HEK293 (cell line): ENCODE measurements at regions not wholly inside any gene's neighbourhood (a gene's known extent, or its start where the extent isn't known, plus 50 kb on each side); places are given as distances from the start of the nearest gene placed in this dataset.

Experiments
- OSR2 ChIP-seq: fragments of 450-650 bp; formaldehyde crosslinking; IDR thresholded peaks from 2 replicates; pipeline ENCODE4 v1.5.1; 2016; ENCODE audit warnings: missing biosample characterization, missing genetic modification characterization
- PRDM10 ChIP-seq: fragments of 450-650 bp; formaldehyde crosslinking; IDR thresholded peaks from 2 replicates; pipeline ENCODE4 v1.5.1; 2016; ENCODE audit warnings: missing biosample characterization, missing genetic modification characterization
- TCF7L2 ChIP-seq: IDR thresholded peaks from 2 replicates; pipeline ENCODE4 v1.6.1; 2011; ENCODE audit warnings: low read depth, mild to moderate bottlenecking, inconsistent platforms, low read length, moderate library complexity, borderline replicate concordance
- TF ChIP-seq, protein P1 (sequence below): fragments of 450-650 bp; formaldehyde crosslinking; IDR thresholded peaks from 2 replicates; pipeline ENCODE4 v1.5.1; 2016; ENCODE audit warnings: missing biosample characterization, missing genetic modification characterization
- TF ChIP-seq, protein P2 (sequence below): fragments of 450-650 bp; IDR thresholded peaks from 2 replicates; pipeline ENCODE4 v1.5.1; 2018; ENCODE audit warnings: missing biosample characterization, mild to moderate bottlenecking, missing genetic modification characterization
- TF ChIP-seq, protein P3 (sequence below): fragments of 450-650 bp; formaldehyde crosslinking; IDR thresholded peaks from 2 replicates; pipeline ENCODE4 v1.5.1; 2016; ENCODE audit warnings: missing biosample characterization, missing genetic modification characterization

DNA sequence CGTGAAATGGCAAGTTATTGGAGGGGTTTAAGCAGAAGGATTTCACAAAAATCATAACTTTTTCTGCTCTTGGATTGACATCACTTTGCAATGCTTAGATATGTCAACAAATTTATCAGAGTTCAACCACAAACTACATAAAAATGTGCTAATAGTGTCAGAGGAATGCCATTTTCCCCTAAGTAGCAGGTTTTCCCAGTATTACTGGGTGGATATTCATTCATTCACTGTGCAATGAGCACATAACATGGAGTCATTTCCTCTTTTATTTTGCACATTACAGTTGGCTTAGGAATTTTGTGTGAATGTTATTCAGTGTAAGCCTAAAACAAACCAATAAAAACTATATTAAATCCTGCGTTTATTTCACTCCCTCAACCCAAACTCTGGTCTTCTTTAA, 537.3 kb upstream of the MCTP2 start:
- TF ChIP-seq TCF7L2: no peak
- TF ChIP-seq, protein P1, sequence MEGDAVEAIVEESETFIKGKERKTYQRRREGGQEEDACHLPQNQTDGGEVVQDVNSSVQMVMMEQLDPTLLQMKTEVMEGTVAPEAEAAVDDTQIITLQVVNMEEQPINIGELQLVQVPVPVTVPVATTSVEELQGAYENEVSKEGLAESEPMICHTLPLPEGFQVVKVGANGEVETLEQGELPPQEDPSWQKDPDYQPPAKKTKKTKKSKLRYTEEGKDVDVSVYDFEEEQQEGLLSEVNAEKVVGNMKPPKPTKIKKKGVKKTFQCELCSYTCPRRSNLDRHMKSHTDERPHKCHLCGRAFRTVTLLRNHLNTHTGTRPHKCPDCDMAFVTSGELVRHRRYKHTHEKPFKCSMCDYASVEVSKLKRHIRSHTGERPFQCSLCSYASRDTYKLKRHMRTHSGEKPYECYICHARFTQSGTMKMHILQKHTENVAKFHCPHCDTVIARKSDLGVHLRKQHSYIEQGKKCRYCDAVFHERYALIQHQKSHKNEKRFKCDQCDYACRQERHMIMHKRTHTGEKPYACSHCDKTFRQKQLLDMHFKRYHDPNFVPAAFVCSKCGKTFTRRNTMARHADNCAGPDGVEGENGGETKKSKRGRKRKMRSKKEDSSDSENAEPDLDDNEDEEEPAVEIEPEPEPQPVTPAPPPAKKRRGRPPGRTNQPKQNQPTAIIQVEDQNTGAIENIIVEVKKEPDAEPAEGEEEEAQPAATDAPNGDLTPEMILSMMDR (tag by site-specific recombination): no peak
- TF ChIP-seq, protein P2, sequence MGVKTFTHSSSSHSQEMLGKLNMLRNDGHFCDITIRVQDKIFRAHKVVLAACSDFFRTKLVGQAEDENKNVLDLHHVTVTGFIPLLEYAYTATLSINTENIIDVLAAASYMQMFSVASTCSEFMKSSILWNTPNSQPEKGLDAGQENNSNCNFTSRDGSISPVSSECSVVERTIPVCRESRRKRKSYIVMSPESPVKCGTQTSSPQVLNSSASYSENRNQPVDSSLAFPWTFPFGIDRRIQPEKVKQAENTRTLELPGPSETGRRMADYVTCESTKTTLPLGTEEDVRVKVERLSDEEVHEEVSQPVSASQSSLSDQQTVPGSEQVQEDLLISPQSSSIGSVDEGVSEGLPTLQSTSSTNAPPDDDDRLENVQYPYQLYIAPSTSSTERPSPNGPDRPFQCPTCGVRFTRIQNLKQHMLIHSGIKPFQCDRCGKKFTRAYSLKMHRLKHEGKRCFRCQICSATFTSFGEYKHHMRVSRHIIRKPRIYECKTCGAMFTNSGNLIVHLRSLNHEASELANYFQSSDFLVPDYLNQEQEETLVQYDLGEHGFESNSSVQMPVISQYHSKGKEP (tag by site-specific recombination): no peak
- TF ChIP-seq, protein P3, sequence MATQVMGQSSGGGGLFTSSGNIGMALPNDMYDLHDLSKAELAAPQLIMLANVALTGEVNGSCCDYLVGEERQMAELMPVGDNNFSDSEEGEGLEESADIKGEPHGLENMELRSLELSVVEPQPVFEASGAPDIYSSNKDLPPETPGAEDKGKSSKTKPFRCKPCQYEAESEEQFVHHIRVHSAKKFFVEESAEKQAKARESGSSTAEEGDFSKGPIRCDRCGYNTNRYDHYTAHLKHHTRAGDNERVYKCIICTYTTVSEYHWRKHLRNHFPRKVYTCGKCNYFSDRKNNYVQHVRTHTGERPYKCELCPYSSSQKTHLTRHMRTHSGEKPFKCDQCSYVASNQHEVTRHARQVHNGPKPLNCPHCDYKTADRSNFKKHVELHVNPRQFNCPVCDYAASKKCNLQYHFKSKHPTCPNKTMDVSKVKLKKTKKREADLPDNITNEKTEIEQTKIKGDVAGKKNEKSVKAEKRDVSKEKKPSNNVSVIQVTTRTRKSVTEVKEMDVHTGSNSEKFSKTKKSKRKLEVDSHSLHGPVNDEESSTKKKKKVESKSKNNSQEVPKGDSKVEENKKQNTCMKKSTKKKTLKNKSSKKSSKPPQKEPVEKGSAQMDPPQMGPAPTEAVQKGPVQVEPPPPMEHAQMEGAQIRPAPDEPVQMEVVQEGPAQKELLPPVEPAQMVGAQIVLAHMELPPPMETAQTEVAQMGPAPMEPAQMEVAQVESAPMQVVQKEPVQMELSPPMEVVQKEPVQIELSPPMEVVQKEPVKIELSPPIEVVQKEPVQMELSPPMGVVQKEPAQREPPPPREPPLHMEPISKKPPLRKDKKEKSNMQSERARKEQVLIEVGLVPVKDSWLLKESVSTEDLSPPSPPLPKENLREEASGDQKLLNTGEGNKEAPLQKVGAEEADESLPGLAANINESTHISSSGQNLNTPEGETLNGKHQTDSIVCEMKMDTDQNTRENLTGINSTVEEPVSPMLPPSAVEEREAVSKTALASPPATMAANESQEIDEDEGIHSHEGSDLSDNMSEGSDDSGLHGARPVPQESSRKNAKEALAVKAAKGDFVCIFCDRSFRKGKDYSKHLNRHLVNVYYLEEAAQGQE: no peak
- TF ChIP-seq PRDM10 (tag by site-specific recombination): no peak
- no peak for TF ChIP-seq OSR2 (tag by site-specific recombination)
